Activated CD4-positive, alpha-beta T cell treated with anti-CD3 and anti-CD28 coated beads, Interleukin-2, amount 50 U/mL, for 4 hours (primary cell): ENCODE measurements at regions not wholly inside any gene's neighbourhood (a gene's known extent, or its start where the extent isn't known, plus 50 kb on each side); places are given as distances from the start of the nearest gene placed in this dataset.

Source experiments
- DNase-seq, 2 experiments: peaks; one replicate each; pipeline ENCODE4 v3.0.0-alpha.2; 2020

DNA sequence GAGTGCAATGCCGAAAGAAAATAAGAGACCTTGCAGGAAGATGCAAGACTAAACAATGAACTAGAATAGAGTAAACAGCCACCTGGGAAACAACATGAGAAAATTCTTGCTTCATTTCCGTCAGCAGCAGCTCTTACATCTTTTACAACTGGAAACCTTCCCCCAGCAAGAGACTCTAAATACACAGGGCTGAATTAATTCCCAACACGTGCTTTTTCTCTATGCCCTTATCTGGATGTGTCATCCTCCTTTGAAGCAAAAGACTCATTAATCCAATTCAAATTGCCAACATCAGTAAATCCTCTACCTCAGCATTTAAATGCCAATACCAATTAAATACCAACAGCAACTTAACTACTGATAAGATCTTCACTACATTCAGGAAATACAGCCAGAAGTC lies 99.0 kb upstream of the PDE1C start:
- DNase-seq, result no peak

DNA sequence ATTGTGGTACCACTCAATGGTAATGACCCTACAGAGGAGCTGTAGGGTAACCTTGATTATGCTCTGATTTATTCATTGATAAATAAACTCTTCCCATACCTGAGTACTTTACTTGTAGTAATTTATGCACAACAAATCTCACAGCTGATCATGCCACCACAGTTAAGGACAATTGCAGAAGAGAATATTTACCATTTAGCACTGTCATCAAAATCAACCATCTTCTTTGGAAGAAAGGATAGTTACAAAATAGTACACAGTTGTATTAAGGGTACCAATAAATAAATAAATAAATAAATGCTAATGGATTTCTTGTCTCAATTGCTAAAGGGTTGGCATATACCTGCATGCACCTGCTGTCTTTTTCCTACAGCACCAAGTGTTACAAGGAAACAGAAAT lies 97.6 kb upstream of the PDE1C start:
- no peak for DNase-seq

DNA sequence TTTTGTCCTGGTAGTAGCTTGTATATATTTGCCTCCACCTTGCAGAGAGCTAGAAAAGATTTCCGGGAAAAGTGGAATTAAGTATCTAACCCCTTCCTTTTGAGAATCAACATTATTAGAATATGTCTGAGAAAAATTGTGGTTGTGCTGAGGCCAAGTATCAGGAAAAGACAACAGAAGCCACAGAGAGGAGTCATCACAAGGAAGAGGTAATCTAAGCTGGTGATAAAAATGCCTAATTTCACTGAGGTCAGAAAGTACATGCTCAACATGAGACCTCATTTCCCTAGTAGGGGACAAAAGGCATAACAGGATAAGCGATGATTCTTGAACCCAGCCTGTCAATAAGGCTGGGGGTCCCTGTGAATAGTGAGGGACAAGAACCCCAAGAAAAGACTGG lies 97.0 kb upstream of the PDE1C start:
- no peak for DNase-seq

DNA sequence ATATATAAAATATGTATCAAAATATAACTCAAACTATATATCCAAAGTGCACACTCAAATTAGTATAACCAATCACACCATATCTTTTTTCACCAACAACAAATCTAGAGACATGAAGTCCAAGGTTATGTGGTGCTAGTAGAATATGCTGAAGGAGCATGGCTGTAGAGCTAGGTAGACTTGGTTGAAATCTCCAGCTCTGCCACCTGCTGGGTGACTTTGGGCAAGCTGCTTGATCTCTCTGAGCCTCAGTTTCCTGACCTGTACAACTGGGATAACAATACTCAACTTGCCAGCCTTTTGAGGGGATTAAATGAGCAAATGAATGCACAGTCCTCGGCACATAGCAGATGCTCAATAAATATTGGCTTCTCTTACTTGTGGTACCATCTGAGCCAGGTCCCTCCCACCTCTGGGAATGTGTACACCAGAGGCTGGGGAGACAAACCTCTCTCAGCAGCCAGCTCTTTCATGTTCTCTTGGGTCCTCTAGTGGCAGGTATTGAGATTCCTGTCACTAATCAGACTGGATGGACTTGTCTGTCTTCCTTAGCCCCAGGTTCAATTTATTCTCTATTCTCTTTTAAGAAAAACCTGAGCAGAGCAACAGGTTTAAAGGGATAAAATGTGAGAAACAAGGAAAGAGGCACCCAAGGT lies 94.3 kb upstream of the PDE1C start:
- no peak for DNase-seq

DNA sequence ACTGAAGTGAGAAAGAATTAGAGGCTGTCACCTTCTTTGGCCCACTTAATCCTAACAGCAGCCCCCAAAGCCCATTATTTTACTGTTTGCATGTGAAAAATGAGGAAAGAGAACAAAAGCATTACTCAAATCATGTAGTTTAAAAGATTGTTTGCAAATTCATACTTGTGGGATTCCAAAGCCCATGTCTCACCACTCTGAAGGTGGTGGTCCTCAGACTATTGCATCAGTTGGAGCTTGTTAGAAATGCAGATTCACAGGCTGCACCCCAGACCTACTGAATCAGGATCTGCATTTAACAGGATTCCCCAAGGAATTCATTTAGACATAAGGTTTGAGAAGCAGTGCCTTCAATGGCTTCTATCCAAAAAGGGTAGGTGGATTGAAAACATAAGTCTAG lies 93.7 kb upstream of the PDE1C start:
- no peak for DNase-seq

DNA sequence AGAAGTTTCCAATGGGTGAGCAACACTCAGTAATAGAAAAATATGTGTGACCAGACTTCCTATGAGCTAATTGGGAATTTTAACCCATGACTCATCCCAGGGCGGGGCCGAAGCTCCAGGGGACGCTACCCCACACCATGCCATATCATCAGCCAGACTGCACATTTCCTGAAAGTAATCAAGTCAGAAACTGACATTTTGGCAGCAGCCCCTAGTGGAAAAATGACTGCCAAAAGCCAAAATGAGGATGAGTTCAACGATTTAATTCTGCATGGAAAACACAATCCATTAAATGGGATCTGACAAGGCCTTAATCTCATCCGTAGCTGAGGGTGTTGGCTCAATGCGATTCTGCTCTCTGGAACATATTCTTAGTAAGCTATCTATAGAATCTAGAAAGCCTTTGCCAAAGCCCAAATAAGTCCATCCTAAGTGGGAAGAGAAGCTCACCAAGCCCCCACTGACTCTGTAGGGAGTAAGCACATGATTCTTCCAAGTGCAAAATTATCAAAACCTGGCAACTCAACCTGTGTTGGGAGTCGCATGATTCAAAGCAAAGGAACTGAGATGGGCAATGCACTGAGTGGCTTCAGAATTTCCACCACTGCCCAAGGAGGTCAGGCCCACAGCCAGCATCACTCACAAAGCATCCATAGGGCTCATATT lies 93.1 kb upstream of the PDE1C start:
- DNase-seq, result no peak

DNA sequence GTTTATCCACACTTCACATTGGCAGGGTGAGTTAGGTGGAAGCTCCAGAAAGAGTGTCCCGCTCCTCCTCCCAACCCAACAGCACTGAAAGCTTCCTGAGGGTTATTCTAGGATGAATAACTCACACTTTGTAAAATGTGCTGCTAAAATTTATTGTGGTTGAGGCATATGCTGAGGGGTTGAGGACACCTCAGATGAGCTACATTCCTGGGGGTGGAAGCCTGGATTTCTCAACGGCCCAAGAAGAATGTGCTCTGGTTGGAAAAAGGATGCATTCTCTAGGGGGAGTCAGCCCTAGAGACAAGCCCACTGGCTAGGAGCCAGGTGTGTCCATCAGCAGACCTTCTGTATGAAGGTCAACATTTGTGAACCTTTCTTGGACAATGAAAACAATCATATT lies 91.5 kb upstream of the PDE1C start:
- no peak for DNase-seq

DNA sequence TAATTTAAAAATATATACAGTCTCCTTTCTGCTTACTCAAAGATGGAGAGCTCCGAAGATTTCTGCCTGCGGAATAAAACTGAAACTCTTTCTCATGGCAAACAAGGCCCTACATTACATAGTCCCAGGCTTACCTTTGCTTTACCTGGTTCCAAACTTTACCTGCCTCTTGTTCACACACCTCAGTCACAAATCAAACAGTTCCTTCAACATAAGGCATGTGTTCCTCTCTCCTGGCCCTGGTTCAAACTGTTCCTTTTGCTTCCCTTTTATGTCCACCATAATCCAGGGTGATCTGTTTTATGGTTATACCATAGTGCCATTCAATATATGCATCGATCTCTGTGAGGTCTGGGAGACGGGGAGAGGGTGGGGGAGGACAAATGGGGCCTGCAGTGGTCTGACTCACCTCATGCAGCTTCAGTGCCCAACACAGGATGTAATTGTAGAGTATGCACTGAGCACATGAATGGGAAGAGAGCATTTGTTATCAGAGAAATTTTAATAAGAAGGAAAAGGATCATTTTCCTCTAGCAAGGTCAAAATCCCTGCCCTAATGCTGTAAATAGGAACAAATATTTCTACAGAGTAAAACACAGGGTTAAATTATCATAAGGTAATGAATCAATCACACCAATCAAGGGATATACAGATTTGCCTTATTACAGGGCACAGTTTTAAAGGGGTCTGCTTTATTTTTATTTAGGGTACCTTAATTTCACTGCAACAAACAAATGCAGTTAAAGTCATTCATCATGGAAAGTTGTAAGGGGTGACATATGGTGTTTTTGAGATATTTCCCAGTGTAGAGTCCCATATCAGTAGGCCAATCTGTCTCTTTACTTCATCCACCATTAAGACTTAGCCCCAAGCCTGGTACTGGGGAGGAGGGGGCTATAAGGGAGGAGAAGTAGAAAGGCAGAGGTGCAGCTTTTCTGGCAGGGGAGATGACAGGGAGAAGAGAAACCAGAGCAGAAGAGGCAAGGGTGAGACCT lies 88.8 kb upstream of the PDE1C start:
- DNase-seq, result no peak

DNA sequence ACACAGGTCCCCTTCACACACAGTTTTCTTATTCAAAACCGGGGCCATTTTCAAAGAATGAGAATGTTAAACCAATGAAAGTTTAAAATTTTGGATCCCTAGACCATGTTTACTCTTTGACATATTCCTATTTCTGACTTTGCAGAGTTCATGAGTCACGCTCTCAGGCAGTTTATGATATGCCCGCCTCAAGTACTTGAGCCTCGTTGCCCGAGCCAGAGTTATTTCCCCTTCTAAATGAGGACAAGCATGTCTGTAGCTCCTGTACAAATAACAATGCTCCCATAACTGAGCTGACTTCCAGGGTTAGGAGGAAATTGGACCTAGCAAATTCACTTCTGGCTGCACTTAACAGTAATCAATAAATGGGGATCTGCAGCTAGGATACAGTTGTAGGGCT lies 87.9 kb upstream of the PDE1C start:
- no peak for DNase-seq

DNA sequence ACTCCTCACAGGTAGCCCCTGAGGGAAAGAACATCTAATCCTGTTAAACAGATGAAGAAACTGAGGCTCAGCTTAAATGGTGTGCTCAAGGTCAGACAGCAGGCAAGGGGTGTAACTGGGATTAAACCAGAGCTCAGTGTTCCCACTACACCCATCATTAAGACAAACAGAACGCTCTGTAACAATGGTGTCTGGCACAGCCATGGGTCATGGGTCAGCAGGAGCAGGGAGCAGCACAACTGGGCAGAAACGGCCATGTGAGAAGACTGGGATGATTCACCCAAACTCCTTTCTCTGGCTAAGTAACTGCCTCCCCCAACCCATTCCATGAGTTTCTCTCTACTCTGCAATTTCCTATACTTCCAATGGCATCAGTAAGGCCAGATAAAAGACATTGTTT lies 85.5 kb upstream of the PDE1C start:
- DNase-seq, result no peak

DNA sequence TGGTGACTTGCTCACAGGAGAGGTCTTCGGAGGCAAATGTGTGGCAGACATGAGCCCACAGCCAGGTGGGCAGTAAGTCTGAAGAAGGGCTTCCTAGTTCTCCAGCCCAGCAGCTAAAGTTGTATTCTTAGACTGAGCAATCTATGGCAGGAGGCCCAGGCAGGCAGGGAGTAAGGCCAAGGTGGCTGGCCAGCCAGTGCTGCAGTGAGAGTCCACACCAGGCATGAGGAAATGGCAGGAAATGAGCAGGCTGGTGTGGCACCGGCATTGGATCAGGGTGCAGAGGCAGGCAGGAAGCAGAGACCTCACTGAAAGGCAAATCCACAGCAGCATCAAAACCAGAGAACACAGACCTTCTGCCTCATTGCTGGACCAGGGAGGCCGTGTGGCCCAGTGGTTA lies 84.6 kb upstream of the PDE1C start:
- DNase-seq, result no peak

DNA sequence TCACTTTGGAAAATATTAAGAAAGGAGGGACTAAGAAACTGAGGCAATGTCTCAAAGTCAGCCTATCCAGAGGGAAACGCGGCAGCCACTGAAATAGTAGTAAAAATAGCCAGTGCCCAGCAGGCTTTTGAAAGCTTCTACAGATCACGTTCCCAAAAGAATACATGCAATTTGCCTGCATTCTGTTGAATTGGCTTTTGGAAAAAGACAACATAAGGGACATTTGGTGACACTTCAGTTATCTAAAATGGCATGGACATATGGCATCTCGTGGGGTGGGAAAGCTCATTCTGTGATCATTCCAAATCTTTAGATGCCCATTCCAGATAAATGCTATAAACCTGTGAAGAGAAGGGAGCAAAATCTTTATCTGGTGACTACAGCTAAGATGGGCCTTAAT lies 82.8 kb upstream of the PDE1C start:
- no peak for DNase-seq

DNA sequence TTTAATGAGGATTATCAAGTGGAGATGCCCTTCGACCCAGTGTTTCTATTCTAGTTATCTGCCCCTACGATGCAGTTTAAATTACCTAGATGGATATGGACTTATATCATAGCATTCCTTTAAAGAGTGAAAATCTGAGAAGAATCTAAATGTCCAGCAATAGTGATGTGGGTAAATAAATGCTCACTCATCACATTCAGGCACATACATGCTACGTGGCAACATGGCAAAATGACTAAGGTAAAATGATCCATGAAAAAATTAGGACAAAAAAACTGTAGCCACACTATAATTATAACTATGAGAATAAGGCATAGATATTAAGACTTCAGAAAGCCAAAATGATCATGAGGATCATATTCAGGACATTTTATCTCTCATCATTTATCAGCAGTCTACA lies 82.4 kb upstream of the PDE1C start:
- no peak for DNase-seq

DNA sequence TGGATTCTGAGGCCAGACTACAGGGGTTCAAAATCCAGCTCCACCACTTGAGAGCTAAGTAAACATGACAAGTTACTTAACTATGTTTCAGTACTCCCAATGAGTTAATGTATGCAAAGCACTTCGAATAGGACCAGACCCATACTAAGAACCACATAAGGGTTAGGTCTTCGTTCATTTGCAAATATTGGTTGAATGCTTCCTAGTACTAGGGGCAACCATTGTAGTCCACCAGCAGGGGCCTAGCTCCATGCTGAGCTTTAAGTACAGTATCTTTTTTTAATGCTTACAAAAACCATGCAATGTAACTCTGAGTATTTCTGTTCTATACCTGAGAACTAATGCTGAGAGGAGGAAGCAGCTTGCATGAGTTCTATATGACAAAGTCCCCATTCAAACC lies 80.4 kb upstream of the PDE1C start:
- no peak for DNase-seq

DNA sequence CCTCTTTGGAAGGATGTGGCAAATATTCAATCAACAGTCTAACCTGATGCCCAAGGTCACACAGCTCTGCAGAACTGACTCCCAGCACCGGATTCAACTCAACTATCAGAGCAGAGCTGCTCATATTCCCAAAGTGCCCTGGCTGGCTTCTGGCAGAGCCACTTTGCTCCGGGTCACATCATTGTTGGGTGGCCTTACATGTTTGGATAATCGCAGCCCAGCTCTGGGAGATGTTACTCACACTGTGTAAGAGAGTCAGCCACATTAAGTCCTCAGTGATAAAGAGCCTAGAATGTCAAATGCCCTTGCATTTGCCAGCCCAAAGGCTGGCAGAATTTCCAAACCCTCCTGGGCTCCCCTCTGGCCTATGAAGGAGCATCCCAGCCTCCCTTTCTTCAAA lies 79.8 kb upstream of the PDE1C start:
- no peak for DNase-seq

DNA sequence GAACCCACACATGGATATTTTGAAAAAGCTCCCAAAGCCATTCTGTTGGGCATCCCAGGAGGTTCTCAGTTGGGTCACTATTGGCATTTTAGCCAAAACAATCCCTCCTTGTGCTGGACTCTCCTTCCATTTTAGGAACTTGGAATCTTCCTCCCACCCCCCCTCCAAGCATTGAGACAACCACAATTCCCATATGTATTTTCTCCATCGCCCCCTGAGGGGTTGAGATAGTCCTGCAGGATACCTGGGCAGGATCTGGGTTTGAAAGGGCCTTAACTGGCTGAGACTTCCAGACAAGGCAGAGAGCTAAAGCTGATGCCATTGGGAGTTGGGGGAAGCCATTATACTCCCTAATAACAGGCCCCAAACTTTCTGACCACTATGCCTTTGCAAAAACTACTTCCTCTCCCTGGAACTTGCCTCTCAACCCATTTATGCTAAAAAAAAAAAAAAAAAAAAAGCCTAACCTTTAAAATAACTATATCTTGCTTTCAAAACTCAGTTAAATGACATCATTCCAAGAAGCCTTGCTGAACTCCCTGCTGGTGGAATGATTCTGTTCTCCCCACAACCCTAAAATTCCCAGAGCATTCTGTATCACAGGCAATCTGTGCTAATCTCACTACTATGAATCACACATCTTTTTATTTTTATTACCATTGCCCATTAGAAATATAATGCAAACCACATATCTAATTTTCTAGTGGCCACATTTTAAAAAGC lies 77.5 kb upstream of the PDE1C start:
- no peak for DNase-seq

DNA sequence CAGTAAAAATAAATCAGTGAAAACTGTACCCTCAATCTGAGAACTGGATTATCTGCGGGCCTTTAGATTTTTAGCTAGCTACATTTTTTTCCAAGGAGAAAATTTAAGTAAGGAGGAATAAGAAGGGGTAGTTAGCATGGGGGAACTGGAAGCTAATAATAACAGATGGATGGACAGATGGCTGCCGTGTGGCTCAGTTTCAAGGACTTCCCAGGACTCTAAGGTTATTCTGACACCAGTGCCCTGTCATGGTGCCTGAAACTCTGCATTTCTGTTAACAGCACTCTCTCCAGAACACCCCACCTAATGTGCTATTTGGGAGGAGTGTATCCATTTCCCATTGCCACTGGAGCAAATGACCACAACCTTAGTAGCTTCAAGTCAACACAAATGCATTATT lies 75.7 kb upstream of the PDE1C start:
- no peak for DNase-seq

DNA sequence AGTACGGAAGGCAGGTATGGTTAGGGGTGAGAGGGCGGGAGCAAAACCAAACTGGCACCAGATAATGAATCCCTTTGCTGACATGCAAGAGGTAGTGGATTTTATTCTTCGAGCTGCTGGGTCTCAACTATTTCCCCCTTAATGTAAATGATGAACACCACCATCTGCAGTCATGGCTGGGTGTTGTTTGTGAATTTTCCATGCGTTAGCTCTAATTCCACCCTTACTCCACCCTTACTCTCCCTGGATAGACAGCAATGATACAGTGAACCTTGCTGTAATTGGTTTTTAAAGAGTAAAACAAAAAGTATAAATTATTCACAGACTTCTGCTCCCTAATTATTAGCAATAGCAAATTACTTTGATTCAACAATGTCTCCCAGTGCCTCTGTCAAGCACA lies 74.5 kb upstream of the PDE1C start:
- no peak for DNase-seq

DNA sequence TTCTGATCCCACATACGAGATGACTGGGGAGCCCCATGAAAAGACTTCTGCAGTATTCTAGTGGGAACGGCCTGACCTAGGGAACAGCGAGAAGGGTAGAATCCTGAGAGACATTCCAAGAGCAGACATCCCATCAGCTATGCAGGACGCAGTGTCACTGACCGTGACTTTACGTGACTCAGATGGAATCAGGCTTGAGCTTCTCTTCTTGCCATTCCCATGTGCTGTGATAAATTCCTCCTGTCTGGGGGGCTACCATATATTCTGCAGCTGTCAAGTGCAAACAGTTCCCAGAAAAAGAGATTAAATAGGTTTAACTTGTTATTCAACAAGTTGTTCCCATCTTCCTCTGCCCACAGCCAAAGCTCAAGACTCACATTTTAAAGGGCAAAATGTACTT lies 73.1 kb upstream of the PDE1C start:
- DNase-seq, result no peak

DNA sequence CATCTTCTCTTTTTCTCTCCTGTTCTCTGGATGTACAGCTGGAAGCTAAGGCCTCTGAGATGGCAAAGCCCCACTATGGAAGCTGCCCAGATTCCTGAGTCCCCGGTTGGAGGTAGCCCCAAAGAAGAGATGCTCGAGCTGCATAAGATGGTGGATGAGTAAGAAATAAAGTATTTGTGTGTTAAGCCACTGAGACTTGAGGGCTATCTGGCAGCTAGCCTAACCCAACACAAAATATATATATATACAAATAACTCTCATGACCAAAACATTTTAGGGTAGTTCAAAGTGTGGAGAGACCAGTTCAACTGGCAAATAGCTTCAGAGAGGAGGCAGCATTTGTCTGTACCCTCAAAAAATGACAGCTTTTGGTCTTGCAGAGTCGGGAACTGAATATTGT lies 72.4 kb upstream of the PDE1C start:
- no peak for DNase-seq

DNA sequence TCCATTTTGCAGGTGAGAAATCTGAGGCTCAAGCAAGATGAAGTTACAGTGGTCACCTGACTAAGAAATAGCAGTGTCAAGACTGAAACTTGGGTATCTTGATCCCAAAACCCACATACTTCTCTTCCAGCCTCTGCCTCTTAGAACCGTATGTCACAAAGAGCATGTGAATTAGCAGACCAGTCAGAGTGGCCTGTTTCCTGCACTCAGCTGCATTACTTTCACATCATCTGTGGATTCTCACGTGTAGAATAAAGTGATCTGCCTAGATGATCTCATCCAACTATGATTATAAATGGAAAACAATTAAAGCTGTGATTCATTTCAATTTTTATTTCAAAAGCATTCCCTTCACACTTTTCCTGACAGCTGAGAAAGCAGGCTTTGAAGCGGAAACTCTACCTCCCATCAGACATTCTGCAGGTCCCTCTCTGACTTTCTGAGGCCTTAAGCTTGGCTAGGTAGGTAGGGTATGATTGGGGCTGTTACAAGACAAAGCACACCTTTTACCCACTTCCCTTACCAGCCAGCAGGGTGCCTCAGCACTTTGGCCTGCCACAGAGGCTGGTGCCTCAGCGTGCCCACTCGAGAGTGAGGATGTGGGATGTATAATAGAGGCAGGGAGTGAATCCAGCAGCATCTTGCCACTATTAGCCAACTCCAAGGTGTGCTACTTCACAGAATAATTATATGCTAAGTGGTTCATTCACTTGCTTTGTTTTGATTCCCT lies 70.2 kb upstream of the PDE1C start:
- DNase-seq, result no peak

DNA sequence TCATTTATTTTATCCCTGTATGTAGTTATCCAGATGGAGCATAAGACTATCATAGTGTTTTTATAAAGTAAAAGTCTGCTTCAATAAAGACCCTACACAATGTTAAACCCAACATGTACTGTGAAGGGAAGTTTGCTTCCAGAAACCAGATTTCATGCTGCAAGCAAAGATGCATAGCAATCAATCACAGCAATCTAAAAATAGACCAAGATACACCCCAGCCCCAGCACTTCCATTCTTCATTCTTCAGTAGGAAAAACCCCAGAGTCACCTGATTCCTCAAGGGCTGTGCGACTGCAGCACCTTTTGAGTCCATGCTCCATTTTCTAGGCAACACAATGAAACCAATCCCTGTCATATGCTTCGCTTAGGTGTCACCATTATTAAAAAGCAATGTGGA lies 66.9 kb upstream of the PDE1C start:
- no peak for DNase-seq

DNA sequence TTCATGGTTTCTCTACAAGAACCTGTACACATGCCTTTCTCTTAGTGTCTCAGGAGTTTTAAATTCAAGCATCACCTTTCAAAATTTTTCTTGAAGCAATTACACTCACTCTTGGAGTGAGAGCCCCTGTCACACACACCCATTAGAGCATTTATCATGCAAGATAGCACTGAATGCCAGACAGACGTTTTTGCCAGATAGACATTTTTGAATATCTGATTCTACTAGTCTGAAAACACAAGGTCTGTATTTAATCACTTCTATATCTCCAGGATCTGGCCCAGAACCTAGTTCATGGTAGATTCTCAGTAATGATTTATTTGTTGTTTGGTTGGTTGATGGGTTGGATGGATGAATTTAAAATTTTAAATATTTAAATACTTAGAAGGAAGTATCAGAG lies 60.9 kb upstream of the PDE1C start:
- no peak for DNase-seq
